ENCODE measurements at regions not wholly inside any gene's neighbourhood (a gene's known extent, or its start where the extent isn't known, plus 50 kb on each side); places are given as distances from the start of the nearest gene placed in this dataset.

DNA sequence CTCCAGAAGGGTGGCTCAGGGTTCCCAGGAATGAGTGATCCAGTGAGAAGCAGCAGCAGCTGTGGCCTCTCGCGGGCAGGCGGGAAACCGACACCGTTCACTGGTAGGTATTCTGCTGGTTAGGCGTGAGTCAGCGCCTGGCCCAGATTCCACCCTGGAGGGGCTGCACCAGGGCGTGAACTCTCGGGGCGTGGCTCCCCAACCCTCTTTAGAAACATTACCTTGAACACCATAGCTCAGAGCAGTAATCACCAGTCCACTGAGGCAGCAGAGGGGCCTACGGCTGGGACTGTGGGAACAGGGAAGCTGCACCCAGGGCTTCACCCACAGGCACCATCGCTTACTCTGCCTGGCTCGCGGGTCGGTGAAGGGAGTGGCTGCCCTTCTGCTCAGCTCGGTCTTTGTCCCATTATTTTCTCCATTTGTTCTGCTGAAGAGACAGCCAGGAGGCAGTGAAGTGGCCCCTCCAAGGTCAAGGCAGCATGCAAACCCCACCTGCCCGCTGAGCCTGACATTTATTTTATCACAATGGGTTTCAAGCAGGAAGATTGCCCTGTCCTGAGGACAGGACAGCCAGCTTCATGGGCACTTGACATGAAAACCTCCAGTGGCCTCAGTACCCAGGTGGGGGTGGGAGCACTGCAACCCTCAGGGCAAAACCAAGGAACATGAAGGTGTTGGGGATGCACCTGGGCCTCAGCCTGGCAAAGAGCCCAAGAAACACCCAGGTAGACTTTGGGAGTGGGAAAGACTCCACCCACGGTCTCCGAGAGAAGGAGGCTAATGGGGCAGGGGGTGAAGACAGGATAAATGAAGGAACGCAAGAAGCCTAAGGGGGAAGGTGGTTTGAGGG lies 51.0 kb upstream of the CD93 start:
- DNase-seq (ENCODE audit: low spot score): no peak

DNA sequence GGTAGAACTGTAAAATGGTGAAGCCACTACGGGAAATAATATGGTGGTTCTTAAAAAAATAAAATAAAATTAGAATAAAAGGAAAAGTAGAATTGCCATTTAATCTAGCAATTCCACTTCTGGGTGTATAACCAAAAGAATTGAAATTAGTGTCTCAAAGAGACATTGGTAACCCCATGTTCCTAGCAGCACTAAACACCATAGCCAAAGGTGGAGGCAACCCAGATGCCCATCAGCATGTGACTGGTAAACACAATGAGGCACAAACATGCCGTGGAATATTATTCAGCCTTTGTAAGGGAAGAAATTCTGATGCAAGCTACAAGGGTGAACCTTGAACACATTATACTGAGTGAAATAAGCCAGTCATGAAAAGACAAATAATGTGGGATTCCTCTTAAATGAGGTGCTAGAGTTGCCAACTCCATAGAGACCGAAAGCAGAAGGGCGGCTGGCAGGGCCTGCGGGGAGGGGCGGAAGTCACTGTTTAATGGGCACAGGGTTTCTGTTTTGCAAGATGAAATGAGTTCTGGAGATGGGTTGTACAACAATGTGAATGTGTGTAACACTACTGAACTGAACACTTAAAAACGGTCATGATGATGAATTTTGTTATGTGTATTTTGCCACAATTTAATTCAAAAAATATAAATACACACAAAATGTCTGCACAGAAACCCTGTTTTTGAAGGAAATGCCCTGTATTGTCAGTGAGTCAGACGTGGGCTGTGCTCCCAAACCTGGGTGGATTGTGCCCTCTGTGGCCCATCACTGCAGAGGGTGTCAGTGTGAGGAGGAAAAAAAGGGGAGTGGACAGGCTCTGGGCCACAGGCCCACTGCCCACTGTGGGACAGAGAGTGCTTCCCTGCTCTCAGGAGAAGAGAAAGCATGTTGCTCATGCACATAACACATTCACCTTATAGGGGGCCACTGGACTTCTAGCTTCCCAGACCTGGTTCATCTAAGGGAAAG lies 49.6 kb upstream of the CD93 start:
- DNase-seq (ENCODE audit: low spot score): no peak

Measured in kidney tubule cell (primary cell).